T-helper 2 cell (primary cell): ENCODE measurements at regions not wholly inside any gene's neighbourhood (a gene's known extent, or its start where the extent isn't known, plus 50 kb on each side); places are given as distances from the start of the nearest gene placed in this dataset.
"Not testable (repeated sequence)": the region's sequence is repeated elsewhere in the genome, so short reads cannot be mapped to it uniquely, and the experiment has no call there.

Experiments used
- DNase-seq, 5 experiments: peaks; one replicate each; pipeline versions ENCODE4 v3.0.0 to v3.0.0-alpha.2; 2012 to 2022

DNA sequence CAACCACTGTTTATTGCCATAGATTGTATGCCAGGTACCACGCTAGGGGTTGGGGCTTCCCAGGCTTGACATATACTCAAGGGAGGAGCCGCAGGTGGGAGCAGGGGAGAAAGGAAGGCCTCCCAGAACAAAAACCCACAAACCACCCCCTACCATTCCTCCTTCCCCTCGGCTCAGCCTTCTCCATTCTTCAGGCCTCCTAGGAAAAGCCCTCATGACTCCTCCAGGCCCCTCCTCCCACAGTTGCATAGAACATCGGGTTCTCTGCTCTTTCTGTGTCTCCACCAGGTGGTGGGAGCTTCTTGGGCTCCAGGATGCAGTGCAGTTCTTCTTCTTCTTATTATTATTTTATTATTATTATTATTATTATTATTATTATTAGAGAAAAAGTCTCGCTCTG, 80.3 kb downstream of the ZFP36L2 start:
- DNase-seq: no peak

GRCh38 chr2:43144263-43144662, 82.1 kb downstream of the ZFP36L2 start:
- DNase-seq: no peak

DNA sequence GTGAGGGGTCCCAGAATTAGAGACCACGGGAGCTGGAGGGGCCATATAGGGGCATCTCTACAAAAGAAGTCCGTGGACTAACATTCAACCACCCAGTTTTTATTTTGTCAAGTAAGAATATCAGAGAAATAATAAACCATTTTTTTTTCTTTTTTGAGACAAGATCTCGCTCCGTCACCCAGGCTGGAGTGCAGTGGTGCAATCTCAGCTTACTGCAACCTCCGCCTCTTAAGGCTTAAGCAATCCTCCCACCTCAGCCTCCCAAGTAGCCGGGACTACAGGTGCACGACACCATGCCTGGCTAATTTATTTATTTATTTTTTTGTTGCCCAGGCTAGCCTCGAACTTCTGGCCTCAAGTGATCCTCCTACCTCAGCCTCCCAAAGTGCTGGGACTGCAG, 82.7 kb downstream of the ZFP36L2 start:
- no peak for DNase-seq

GRCh38 chr2:43142921-43143438, 83.4 kb downstream of the ZFP36L2 start:
- DNase-seq: peak in 2 of 5 experiments; percentile 18 to 74

DNA sequence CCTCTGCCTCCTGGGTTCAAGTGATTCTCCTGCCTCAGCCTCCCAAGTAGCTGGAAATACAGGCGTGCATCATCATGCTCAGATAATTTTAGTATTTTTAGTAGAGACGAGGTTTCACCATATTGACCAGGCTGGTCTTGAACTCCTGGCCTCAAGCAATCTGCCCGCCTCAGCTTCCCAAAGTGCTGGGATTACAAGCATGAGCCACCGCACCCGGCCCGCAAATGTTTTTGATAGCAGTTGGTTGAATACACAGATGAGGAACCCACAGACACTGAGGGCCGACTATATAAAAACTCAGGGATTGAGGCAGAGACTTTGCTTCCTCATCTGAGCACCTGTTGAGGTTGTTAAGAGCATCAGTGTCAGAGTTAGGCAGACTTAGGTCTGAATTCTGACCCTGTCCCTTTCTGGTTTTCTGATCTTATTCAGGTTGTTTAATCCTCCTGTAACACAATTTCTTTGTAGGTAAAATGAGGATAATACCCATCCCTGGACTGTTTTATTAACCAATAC, 84.7 kb downstream of the ZFP36L2 start:
- DNase-seq: not testable (repeated sequence)

GRCh38 chr2:43139996-43140621, 86.3 kb downstream of the ZFP36L2 start:
- DNase-seq: peak in 2 of 5 experiments; percentile 72 to 92

GRCh38 chr2:43139501-43139900, 86.9 kb downstream of the ZFP36L2 start:
- DNase-seq: no peak

DNA sequence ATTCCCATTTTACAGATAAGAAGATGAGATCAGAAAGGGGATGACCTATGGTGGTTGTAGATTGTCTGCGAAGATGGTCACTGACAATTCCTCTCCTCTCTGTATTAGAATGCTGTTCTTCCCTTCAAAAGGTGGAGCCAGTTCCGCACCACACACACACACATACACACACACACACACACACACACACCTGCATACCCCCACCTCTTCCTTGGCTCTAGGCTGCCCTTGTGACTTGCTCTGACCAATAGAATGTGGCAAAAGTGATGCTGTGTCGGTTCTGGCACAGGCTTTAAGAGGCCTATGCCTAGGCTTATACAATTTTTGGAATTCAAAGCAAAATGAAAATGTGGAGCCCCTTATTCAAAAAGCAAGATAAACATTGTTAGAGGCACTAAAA, 88.0 kb downstream of the ZFP36L2 start:
- DNase-seq: no peak

- DNase-seq: peak in 4 of 5 experiments; percentile 47 to 99 (median 83)
Observed at GRCh38 chr2:43136876-43137275, 89.5 kb downstream of the ZFP36L2 start.

DNA sequence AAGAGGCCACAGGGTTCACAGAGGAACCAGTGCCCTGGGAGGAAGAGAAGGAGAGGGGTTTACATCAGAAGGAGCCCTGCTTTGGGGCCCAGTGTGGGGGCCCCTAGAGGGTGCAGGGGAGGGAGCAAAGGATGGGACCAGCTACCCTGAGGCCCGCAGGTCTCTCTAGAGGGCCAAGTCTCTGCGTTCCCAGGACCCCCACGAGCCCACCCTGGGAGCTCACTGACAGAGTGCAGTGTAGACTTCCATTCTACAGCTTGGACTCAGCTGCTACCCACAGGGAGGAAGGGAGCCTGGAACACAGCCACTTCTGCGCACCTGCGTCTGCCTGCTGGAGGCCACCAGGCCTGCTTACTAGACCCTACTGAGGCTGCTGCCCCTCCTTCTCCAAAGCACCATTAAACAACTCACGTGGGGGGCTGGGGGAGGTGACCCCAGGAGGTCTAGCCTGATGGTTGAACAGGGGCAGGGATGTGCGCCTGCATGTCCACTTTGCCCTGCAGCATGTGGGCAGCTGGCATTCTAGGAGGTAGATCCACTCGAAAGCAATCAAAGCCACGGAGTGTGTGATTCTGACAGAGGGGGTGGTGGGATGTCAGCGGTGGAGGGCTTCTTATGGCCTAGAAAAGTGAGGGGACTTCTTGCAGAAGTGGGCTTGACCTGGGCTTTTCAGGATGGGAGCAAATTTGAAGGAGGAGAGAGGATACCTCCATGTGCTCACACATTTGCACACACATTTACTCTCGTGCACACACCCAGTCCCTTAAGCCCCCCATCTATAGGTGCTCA, 90.2 kb downstream of the ZFP36L2 start:
- no peak for DNase-seq

DNA sequence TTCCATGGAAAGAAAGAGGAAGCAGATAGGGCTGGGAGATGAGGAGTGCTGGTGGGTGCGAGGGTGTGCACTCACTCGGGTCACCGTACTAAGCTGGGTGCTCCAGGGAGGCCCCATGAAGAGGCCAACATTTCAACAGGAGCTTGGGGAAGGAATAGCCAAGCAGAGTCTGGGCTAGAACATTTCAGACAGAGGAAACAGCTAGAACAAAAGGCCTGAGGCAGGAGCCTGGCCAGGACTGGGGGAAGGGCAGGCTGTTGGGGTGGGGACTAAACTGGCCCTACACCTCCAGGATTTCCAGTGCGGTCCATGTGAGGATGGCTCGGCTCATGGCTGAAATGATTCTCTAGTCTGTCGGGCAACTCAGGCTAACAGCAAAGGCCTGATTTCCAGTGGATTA, 90.8 kb downstream of the ZFP36L2 start:
- no peak for DNase-seq

DNA sequence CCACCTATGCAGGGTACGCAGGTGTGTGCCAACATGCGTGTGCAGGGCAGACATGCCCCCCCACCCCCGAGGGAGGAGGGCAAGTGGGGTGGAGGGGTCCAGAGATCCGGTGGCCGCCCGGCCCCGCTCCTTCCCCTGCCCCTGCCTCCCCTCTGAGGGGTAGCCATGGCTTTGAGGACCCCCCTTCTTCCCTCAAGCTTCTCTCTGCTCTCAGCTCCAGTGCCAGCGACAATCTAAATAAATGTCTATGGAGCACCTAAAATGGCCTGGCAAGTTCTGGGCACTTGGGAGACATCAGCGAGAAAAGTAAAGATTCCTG, 91.9 kb downstream of the ZFP36L2 start:
- DNase-seq: no peak

DNA sequence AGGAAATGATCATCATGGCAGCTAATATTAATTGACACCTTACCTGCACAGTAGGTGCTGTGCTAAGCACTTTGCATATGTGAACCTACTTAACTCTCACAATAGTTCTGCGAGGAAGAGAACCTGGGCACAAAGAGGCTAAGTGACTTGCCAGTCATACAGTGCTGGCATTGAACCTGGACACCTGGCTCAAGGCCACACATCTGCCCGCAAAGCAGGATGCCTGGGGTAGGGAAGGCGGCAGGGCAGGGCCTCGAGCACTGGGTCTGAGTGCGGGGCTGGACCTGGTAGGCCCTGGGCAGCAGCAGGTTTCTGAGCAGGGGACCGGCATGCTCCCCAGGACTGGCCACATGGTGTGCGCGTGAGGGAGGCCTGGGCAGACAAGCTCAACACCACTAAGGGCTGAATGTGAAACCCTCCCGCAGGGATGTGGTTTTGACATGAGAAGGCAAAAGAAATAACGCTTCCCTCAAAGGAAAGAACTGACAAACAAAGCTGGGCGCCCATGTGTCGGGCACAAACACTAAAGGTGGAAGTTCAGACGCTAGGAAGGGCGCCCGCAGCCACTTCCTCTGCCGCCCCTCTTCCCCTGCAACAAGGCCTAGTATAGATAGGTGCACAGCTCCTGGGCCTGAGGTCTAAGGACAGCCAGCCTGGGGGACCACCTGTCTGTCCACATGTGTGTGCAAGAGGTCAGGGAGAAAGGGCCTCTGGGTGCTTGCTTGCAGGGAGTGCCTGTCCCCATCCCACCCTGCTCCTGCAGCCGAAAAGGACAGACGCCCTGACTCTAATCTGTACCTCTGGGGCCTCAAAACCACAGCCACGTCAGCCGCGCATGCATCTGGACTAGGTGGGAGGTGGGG, 92.5 kb downstream of the ZFP36L2 start:
- DNase-seq: peak in 4 of 5 experiments; percentile 50 to 96 (median 86)

- DNase-seq: no peak
Observed at GRCh38 chr2:43133336-43133707, 93.1 kb downstream of the ZFP36L2 start.

- peak in 2 of 5 experiments; percentile 31 to 76 for DNase-seq
Observed at GRCh38 chr2:43132683-43133301, 93.6 kb downstream of the ZFP36L2 start.

- no peak for DNase-seq
Observed at GRCh38 chr2:43131890-43132682, 94.3 kb downstream of the ZFP36L2 start.

GRCh38 chr2:43131051-43131889, 95.1 kb downstream of the ZFP36L2 start:
- peak; percentile 43 to 97 (median 76) for DNase-seq

DNA sequence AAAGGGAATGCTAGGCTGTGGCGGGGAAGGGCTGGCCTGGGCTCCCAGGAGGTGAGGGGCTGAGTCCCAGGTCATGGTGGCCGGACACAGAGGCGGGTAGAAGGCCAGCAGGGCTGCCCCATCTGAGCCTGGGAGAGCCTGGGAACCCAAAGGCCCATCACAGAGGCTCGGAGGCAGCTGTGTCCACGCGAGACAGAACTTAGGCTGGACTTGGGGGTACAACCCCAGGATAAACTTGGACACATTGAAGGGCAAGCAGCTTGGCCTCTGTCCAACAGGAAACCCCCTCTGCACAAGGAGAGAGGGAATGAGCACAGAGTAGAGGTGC, 95.9 kb downstream of the ZFP36L2 start:
- no peak for DNase-seq

DNA sequence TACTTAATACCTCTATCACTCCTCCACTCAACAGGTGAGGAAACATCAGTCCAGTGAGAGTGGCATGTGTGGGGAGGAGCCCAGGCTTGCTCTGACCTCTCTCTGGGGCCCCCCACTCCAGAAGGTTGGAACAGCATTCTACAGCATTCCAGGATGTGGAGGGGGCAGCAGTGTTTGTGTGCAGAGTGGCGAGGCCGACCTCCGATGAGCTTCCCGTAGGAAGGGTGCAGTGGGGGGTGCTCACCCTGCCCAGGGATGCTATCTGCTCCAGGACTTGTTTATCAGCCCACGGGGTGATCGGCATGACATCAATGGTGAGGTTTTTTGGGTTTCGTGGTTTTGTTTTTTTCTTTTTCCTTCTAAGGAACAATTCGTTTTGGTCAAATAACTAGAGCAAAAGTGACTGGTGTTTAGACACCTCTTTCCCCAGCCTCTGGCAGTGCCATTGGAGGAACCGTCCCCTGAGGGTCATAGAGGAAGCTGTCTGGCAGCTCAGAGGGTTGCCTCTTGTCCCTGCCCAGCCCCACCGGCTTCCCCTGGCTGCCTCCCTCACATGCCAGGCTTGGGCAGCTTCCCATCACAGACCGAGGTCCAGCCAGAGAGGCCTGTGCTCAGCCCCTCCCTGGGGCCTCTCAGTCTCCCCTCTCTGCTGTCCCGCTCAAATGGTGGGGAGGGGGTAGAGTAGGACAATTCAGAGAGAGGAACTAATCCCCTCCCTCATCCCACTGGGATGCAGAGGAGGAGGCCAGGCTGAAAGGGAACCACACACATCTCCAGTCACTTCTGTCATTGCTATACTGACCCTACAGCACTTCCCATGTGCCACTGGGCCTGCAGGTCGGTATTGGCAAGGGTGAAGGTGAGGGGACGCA, 96.5 kb downstream of the ZFP36L2 start:
- DNase-seq: peak in 2 of 5 experiments; percentile 69 to 75

- no peak for DNase-seq
Observed at GRCh38 chr2:43128559-43128955, 97.8 kb downstream of the ZFP36L2 start.
